Progenitor cell of endocrine pancreas (in vitro differentiated cells): ENCODE measurements at regions not wholly inside any gene's neighbourhood (a gene's known extent, or its start where the extent isn't known, plus 50 kb on each side); places are given as distances from the start of the nearest gene placed in this dataset.

ENCODE experiments used
- DNase-seq: peaks from one replicate; pipeline ENCODE4 v3.0.0; 2021; ENCODE audit warnings: low spot score; ENCODE audit not compliant: unreplicated experiment
- H3K27ac Mint-ChIP-seq: 2 replicates; pipeline ENCODE4 v1.8.0; 2021; ENCODE audit warnings: mild to moderate bottlenecking, moderate library complexity, mixed read lengths
- H3K27me3 Mint-ChIP-seq: 2 replicates; pipeline ENCODE4 v1.8.0; 2021; ENCODE audit warnings: mixed read lengths
- H3K36me3 Mint-ChIP-seq: 2 replicates; pipeline ENCODE4 v1.8.0; 2022; ENCODE audit warnings: mixed read lengths; ENCODE audit not compliant: insufficient read depth
- H3K4me1 Mint-ChIP-seq: 2 replicates; pipeline ENCODE4 v1.8.0; 2021; ENCODE audit warnings: low read depth, mixed read lengths
- H3K4me3 Mint-ChIP-seq: 2 replicates; pipeline ENCODE4 v1.8.0; 2021; ENCODE audit warnings: low read depth, mild to moderate bottlenecking, moderate library complexity, mixed read lengths
- H3K9me3 Mint-ChIP-seq: 2 replicates; pipeline ENCODE4 v1.8.0; 2021; ENCODE audit warnings: low read depth, mixed read lengths
- CTCF ChIP-seq: fragments of 200-600 bp; sonication (generic); IDR thresholded peaks from one replicate; pipeline ENCODE4 v1.5.0; 2021; ENCODE audit warnings: antibody characterized with exemption, mild to moderate bottlenecking; ENCODE audit not compliant: unreplicated experiment

- no peak overlapping the region for H3K27ac Mint-ChIP-seq
- DNase-seq, result no peak
- no peak for TF ChIP-seq CTCF
- peaks cover 5% of the 10 kb centered on the region for H3K36me3 Mint-ChIP-seq
- peaks cover 14% of the 10 kb centered on the region for H3K4me1 Mint-ChIP-seq
- peaks cover 4% of the 10 kb centered on the region for H3K9me3 Mint-ChIP-seq
- H3K27me3 Mint-ChIP-seq, result no peaks in the 10 kb centered on the region
- H3K4me3 Mint-ChIP-seq, result no peak overlapping the region
Observed at GRCh38 chr6:43995137-43995536, 132.1 kb downstream of the MRPL14 start.

- Mint-ChIP-seq H3K27me3 (no peaks in the 10 kb centered on the region), H3K36me3 (peaks cover 3% of the 10 kb centered on the region), H3K4me3 (no peak overlapping the region), H3K27ac (no peak overlapping the region), H3K9me3 (peaks cover 3% of the 10 kb centered on the region), H3K4me1 (peaks cover 20% of the 10 kb centered on the region)
- no peak for DNase-seq
- no peak for TF ChIP-seq CTCF
Observed at GRCh38 chr6:43993881-43994523, 133.2 kb downstream of the MRPL14 start.

GRCh38 chr6:43992783-43993644 lies 134.2 kb downstream of the MRPL14 start:
- TF ChIP-seq CTCF, result no peak
- peaks cover 20% of the 10 kb centered on the region for H3K4me1 Mint-ChIP-seq
- H3K4me3 Mint-ChIP-seq, result no peak overlapping the region
- no peaks in the 10 kb centered on the region for H3K36me3 Mint-ChIP-seq
- no peaks in the 10 kb centered on the region for H3K9me3 Mint-ChIP-seq
- no peaks in the 10 kb centered on the region for H3K27me3 Mint-ChIP-seq
- DNase-seq, result no peak
- H3K27ac Mint-ChIP-seq, result no peak overlapping the region

GRCh38 chr6:43992126-43992663 lies 135.1 kb downstream of the MRPL14 start:
- Mint-ChIP-seq H3K4me3 (no peak overlapping the region), H3K27me3 (peaks cover 3% of the 10 kb centered on the region)

More at GRCh38 chr6:43992126-43992663, 135.1 kb downstream of the MRPL14 start:
- no peak for TF ChIP-seq CTCF
- no peaks in the 10 kb centered on the region for H3K36me3 Mint-ChIP-seq
- H3K27ac Mint-ChIP-seq, result no peak overlapping the region
- no peaks in the 10 kb centered on the region for H3K9me3 Mint-ChIP-seq
- no peak for DNase-seq
- peaks cover 20% of the 10 kb centered on the region for H3K4me1 Mint-ChIP-seq
